Right cardiac atrium (tissue), 5 donors: ENCODE measurements at regions not wholly inside any gene's neighbourhood (a gene's known extent, or its start where the extent isn't known, plus 50 kb on each side); places are given as distances from the start of the nearest gene placed in this dataset.
A peak's percentile ranks its signal among the peaks of the same experiment; 100 is the strongest.

Source experiments
- ATAC-seq, 2 donors: fragments of 200-7000 bp; cut with Tn5 transposase; one replicate each; pipeline versions ENCODE4 v1.8.0 to v1.9.1; 2020; ENCODE audit warnings: moderate library complexity in 2 of 2, mild to moderate bottlenecking in 1 of 2
- DNase-seq, 3 donors: peaks; one replicate each; pipeline ENCODE4 v3.0.0-alpha.2; 2020
- H3K27ac ChIP-seq: one replicate; pipeline ENCODE4 v1.5.1; 2013; ENCODE audit warnings: mild to moderate bottlenecking, low read length, control low read depth, moderate library complexity
- H3K27me3 ChIP-seq: one replicate; pipeline ENCODE4 v1.6.1; 2013; ENCODE audit not compliant: control insufficient read depth, insufficient read depth
- H3K4me1 ChIP-seq: one replicate; pipeline ENCODE4 v1.6.1; 2013; ENCODE audit warnings: low read length; ENCODE audit not compliant: control insufficient read depth, insufficient read depth
- H3K4me3 ChIP-seq: one replicate; pipeline ENCODE4 v1.5.1; 2013; ENCODE audit warnings: low read length, control low read depth
- H3K9me3 ChIP-seq: one replicate; pipeline ENCODE4 v1.6.1; 2013; ENCODE audit warnings: low read length; ENCODE audit not compliant: control insufficient read depth
- WGBS: extraction: QIAGEN DNeasy Blood & Tissue Kit; methylation state at CpG from one replicate; pipeline ENCODE4 v1.1.7; 2013; 5-methylcytosine and 5-hydroxymethylcytosine counted together
- intact Hi-C, 4 donors: fragments of 100-400 bp; cut with DNase I; formaldehyde crosslinking; loops; one replicate each; pipeline versions ENCODE4 v1.11.0 to v1.14.0; 2022 to 2023
- donor health status: healthy with polysubstance abuse.
- donor health status: DM: no; HTN: yes; CAD: no.
- donor health status: DM: no; HTN: no; CAD: no.
- donor health status: DM: no; HTN: yes; CAD: no; lungs with severe emphysema.
- donor health status: DM: yes; HTN: yes; CAD: no.

- Histone ChIP-seq H3K27me3 (no peaks in the 10 kb centered on the region), H3K4me3 (no peak overlapping the region), H3K9me3 (no peaks in the 10 kb centered on the region), H3K27ac (no peak overlapping the region), H3K4me1 (peaks cover 3% of the 10 kb centered on the region)
- no peak for ATAC-seq
- no peak for DNase-seq
- intact Hi-C loops, result no loop called here
Observed at GRCh38 chr21:28113718-28114117, 879.0 kb downstream of the LTN1 start.

- intact Hi-C loops, result no loop called here
- DNase-seq (no peak), ATAC-seq (no peak)
- H3K27ac ChIP-seq, result no peak overlapping the region
- H3K9me3 ChIP-seq, result no peaks in the 10 kb centered on the region
- no peak overlapping the region for H3K4me3 ChIP-seq
- no peaks in the 10 kb centered on the region for H3K27me3 ChIP-seq
- peaks cover 3% of the 10 kb centered on the region for H3K4me1 ChIP-seq
- 90% methylated on average over 5 of the region's 5 CpGs for WGBS
Observed at GRCh38 chr21:28112511-28112910, 880.2 kb downstream of the LTN1 start.

GRCh38 chr21:28111151-28111619 lies 881.5 kb downstream of the LTN1 start:
- intact Hi-C loops, result no loop called here
- WGBS, result 10% methylated on average over 7 of the region's 7 CpGs
- ATAC-seq, result peak; percentile 98 to 99
- Histone ChIP-seq H3K4me3 (peak overlapping the region; percentile 25), H3K4me1 (peaks cover 3% of the 10 kb centered on the region), H3K27ac (peak overlapping the region; percentile 54), H3K27me3 (no peaks in the 10 kb centered on the region), H3K9me3 (no peaks in the 10 kb centered on the region)
- DNase-seq, result peak; percentile 58 to 77 (median 65)

GRCh38 chr21:28110716-28111115 lies 882.0 kb downstream of the LTN1 start:
- ATAC-seq (no peak), DNase-seq (no peak)
- Histone ChIP-seq H3K27ac (no peak overlapping the region), H3K27me3 (no peaks in the 10 kb centered on the region), H3K4me3 (no peak overlapping the region), H3K4me1 (peaks cover 3% of the 10 kb centered on the region), H3K9me3 (no peaks in the 10 kb centered on the region)
- 56% methylated on average over 3 of the region's 3 CpGs for WGBS
- intact Hi-C loops, result no loop called here

GRCh38 chr21:28110074-28110473 lies 882.6 kb downstream of the LTN1 start:
- no peak for ATAC-seq
- 94% methylated on average over 1 of the region's 1 CpG for WGBS
- Histone ChIP-seq H3K4me1 (peaks cover 3% of the 10 kb centered on the region), H3K4me3 (no peak overlapping the region), H3K27ac (no peak overlapping the region), H3K9me3 (no peaks in the 10 kb centered on the region), H3K27me3 (no peaks in the 10 kb centered on the region)
- DNase-seq, result no peak
- intact Hi-C loops, result no loop called here

GRCh38 chr21:28106370-28106890 lies 886.2 kb downstream of the LTN1 start:
- intact Hi-C loops, result no loop called here
- WGBS, result 57% methylated on average over 3 of the region's 3 CpGs
- Histone ChIP-seq H3K4me3 (no peak overlapping the region), H3K9me3 (no peaks in the 10 kb centered on the region), H3K27me3 (no peaks in the 10 kb centered on the region), H3K4me1 (peaks cover 3% of the 10 kb centered on the region), H3K27ac (no peak overlapping the region)
- ATAC-seq (no peak), DNase-seq (no peak)

- H3K9me3 ChIP-seq, result no peaks in the 10 kb centered on the region
- H3K4me3 ChIP-seq, result no peak overlapping the region
- intact Hi-C loops, result no loop called here
- ATAC-seq (peak in 1 of 2 donors; percentile 74), DNase-seq (no peak)
- no peak overlapping the region for H3K27ac ChIP-seq
- WGBS, result 42% methylated on average over 5 of the region's 5 CpGs
- H3K27me3 ChIP-seq, result no peaks in the 10 kb centered on the region
- H3K4me1 ChIP-seq, result no peaks in the 10 kb centered on the region
Observed at GRCh38 chr21:28104346-28104745, 888.3 kb downstream of the LTN1 start.

GRCh38 chr21:28100366-28100765 lies 892.3 kb downstream of the LTN1 start:
- intact Hi-C loops, result no loop called here
- DNase-seq (no peak), ATAC-seq (no peak)
- H3K9me3 ChIP-seq, result no peaks in the 10 kb centered on the region
- H3K27ac ChIP-seq, result no peak overlapping the region
- no peaks in the 10 kb centered on the region for H3K27me3 ChIP-seq
- H3K4me3 ChIP-seq, result no peak overlapping the region
- no peaks in the 10 kb centered on the region for H3K4me1 ChIP-seq
- 79% methylated on average over 5 of the region's 5 CpGs for WGBS

- intact Hi-C loops, result no loop called here
- WGBS, result 25% methylated on average over 6 of the region's 6 CpGs
- no peaks in the 10 kb centered on the region for H3K4me1 ChIP-seq
- H3K27ac ChIP-seq, result no peak overlapping the region
- DNase-seq (peak; percentile 63 to 83 (median 72)), ATAC-seq (peak; percentile 97 to 99)
- H3K27me3 ChIP-seq, result no peaks in the 10 kb centered on the region
- H3K9me3 ChIP-seq, result no peaks in the 10 kb centered on the region
- no peak overlapping the region for H3K4me3 ChIP-seq
Observed at GRCh38 chr21:28099001-28099705, 893.5 kb downstream of the LTN1 start.

- ATAC-seq, result peak; percentile 62 to 63
Observed at GRCh38 chr21:28091466-28091865, 901.2 kb downstream of the LTN1 start.

GRCh38 chr21:28090546-28090945 lies 902.1 kb downstream of the LTN1 start:
- H3K27ac ChIP-seq, result peak overlapping the region; percentile 64

More at GRCh38 chr21:28091466-28091865, 901.2 kb downstream of the LTN1 start:
- WGBS, result 87% methylated on average over 2 of the region's 2 CpGs
- Histone ChIP-seq H3K4me1 (peaks cover 2% of the 10 kb centered on the region), H3K27ac (no peak overlapping the region), H3K9me3 (no peaks in the 10 kb centered on the region), H3K4me3 (no peak overlapping the region), H3K27me3 (no peaks in the 10 kb centered on the region)
- DNase-seq, result no peak
- intact Hi-C loops, result no loop called here

More at GRCh38 chr21:28090546-28090945, 902.1 kb downstream of the LTN1 start:
- intact Hi-C loops, result no loop called here
- Histone ChIP-seq H3K4me1 (peaks cover 2% of the 10 kb centered on the region), H3K9me3 (no peaks in the 10 kb centered on the region), H3K4me3 (peak overlapping the region; percentile 41), H3K27me3 (no peaks in the 10 kb centered on the region)
- ATAC-seq, result peak in 1 of 2 donors; percentile 43
- DNase-seq, result no peak
- 72% methylated on average over 5 of the region's 5 CpGs for WGBS
